ENCODE measurements at regions not wholly inside any gene's neighbourhood (a gene's known extent, or its start where the extent isn't known, plus 50 kb on each side); places are given as distances from the start of the nearest gene placed in this dataset.

DNA sequence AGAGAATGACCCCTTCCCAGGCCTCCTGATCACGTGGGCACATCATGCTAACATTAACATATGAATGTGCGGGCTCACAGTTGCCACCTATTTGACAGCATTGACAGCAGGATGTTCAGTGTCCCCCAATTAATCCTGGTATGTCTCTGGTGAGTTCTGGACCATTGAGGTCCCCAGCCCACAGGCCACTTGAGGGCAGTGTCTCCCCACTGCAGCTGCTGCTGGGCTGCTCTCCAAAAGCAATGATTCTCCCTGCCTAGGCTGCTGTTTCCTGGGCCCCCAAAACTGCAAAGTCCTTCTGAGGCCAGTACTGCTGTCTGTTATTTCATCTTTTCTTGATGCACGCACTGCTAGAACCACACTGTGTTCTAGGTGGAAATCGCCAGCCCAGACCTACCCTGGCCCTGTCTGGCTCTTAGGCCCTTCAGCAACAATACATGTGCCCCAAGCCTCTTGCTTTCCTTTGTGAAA lies 52.7 kb upstream of the MAPK4 start:
- TF ChIP-seq, protein P1, sequence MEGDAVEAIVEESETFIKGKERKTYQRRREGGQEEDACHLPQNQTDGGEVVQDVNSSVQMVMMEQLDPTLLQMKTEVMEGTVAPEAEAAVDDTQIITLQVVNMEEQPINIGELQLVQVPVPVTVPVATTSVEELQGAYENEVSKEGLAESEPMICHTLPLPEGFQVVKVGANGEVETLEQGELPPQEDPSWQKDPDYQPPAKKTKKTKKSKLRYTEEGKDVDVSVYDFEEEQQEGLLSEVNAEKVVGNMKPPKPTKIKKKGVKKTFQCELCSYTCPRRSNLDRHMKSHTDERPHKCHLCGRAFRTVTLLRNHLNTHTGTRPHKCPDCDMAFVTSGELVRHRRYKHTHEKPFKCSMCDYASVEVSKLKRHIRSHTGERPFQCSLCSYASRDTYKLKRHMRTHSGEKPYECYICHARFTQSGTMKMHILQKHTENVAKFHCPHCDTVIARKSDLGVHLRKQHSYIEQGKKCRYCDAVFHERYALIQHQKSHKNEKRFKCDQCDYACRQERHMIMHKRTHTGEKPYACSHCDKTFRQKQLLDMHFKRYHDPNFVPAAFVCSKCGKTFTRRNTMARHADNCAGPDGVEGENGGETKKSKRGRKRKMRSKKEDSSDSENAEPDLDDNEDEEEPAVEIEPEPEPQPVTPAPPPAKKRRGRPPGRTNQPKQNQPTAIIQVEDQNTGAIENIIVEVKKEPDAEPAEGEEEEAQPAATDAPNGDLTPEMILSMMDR (IDR thresholded peaks at IDR 0.05; ENCODE audit: control extremely low read depth in 1 of 3, insufficient read depth in 1 of 3, low read depth in 1 of 3, low read length in 3 of 3) = peak; percentile 93 to 96 (median 94)
- TF ChIP-seq, protein P2, sequence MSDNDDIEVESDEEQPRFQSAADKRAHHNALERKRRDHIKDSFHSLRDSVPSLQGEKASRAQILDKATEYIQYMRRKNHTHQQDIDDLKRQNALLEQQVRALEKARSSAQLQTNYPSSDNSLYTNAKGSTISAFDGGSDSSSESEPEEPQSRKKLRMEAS (IDR thresholded peaks at IDR 0.05) = no peak
